Neural cell (in vitro differentiated cells): ENCODE measurements at regions not wholly inside any gene's neighbourhood (a gene's known extent, or its start where the extent isn't known, plus 50 kb on each side); places are given as distances from the start of the nearest gene placed in this dataset.

Experiments used
- EP300 ChIP-seq: fragments of 450-650 bp; conservative IDR thresholded peaks from 2 replicates; pipeline ENCODE4 v1.6.1; 2014; ENCODE audit warnings: antibody characterized with exemption, mild to moderate bottlenecking, moderate library complexity; ENCODE audit not compliant: poor library complexity, severe bottlenecking
- EZH2 ChIP-seq: fragments of 200-600, 300-800 bp; shearing (Covaris generic), sonication (generic); IDR thresholded peaks from 2 replicates; pipeline ENCODE4 v1.6.1; 2014; ENCODE audit warnings: antibody characterized with exemption, low read length, borderline replicate concordance, mild to moderate bottlenecking; ENCODE audit not compliant: insufficient read depth, poor library complexity, severe bottlenecking
- MXI1 ChIP-seq: fragments of 450-650 bp; conservative IDR thresholded peaks from 2 replicates; pipeline ENCODE4 v1.6.1; 2014; ENCODE audit warnings: antibody characterized with exemption, mild to moderate bottlenecking; ENCODE audit not compliant: poor library complexity, severe bottlenecking
- POLR2AphosphoS5 ChIP-seq: IDR thresholded peaks from 2 replicates; pipeline ENCODE4 v1.6.1; 2012
- RAD21 ChIP-seq: fragments of 450-650 bp; conservative IDR thresholded peaks from 2 replicates; pipeline ENCODE4 v1.6.1; 2014; ENCODE audit warnings: antibody characterized with exemption, mild to moderate bottlenecking, moderate library complexity
- TF ChIP-seq, protein P1 (sequence below): fragments of 450-650 bp; IDR thresholded peaks from 2 replicates; pipeline ENCODE4 v1.5.1; 2014; ENCODE audit warnings: antibody characterized with exemption, mild to moderate bottlenecking, moderate library complexity; ENCODE audit not compliant: poor library complexity, severe bottlenecking

DNA sequence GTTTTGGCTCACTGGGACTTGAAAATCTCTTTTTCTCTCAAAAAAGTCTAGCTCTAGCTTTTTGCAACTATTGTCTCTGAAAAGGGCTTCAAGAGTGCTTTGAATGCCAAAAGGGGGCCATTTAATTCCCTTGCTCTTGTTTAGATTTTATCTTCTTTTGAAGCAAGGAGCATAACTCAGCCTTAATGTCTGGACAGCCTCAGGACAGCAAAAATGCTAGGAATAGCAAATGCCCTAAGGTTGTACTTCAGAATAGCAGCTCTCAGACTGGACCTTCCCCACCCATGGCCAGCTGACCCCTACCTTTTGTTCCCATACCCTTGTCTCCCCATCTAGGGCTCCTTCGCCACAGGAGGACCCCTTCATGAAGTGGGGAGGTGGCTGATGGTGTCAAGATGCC is 121.4 kb downstream of the KCNK1 start:
- TF ChIP-seq, protein P1, sequence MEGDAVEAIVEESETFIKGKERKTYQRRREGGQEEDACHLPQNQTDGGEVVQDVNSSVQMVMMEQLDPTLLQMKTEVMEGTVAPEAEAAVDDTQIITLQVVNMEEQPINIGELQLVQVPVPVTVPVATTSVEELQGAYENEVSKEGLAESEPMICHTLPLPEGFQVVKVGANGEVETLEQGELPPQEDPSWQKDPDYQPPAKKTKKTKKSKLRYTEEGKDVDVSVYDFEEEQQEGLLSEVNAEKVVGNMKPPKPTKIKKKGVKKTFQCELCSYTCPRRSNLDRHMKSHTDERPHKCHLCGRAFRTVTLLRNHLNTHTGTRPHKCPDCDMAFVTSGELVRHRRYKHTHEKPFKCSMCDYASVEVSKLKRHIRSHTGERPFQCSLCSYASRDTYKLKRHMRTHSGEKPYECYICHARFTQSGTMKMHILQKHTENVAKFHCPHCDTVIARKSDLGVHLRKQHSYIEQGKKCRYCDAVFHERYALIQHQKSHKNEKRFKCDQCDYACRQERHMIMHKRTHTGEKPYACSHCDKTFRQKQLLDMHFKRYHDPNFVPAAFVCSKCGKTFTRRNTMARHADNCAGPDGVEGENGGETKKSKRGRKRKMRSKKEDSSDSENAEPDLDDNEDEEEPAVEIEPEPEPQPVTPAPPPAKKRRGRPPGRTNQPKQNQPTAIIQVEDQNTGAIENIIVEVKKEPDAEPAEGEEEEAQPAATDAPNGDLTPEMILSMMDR: no peak
- TF ChIP-seq MXI1 (no peak), EZH2 (no peak), POLR2AphosphoS5 (no peak), EP300 (no peak), RAD21 (no peak)
